DMS79 treated with DMSO at 0.1 percent for 48 hours (cell line): ENCODE measurements at regions not wholly inside any gene's neighbourhood (a gene's known extent, or its start where the extent isn't known, plus 50 kb on each side); places are given as distances from the start of the nearest gene placed in this dataset.

Experiments used
- DNase-seq: peaks from one replicate; lab custom pipeline; 2025; lab: John Stamatoyannopoulos, UW

DNA sequence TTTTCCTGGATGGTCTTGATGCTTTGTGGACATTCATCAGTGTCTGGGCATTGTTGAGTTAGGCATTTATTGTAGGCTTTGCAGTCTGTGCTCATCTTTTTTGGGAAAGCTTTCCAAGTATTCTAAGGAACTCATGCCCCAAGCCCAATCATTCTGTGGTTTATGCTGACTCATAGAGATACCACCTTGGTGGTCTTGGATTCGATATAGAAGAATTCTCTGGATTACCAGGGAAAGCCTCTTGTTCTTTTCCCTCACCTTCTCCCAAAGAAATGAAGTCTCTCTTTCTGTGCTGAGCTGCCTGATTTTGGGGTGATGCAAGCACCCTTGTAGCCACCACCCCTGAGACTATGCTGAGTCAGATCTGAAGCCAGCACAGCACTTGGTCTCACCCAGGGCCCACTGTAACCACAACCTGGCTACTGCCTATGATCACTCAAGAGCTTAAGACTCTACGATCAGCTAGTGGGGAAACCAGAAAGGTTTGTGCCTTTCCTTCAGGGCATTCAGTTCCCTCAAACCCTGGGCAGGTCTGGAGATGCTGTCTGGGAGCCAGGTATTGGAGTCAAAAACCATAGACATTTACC lies 422.6 kb downstream of the NUF2 start:
- DNase-seq, result no peak

- DNase-seq, result no peak
Observed at GRCh38 chr1:163745204-163745603, 423.4 kb downstream of the NUF2 start.

GRCh38 chr1:163747261-163747660 lies 425.5 kb downstream of the NUF2 start:
- no peak for DNase-seq

GRCh38 chr1:163747855-163748254 lies 426.1 kb downstream of the NUF2 start:
- DNase-seq, result no peak

GRCh38 chr1:163758977-163759670 lies 437.4 kb downstream of the NUF2 start:
- no peak for DNase-seq

GRCh38 chr1:163761898-163762297 lies 440.1 kb downstream of the NUF2 start:
- no peak for DNase-seq

DNA sequence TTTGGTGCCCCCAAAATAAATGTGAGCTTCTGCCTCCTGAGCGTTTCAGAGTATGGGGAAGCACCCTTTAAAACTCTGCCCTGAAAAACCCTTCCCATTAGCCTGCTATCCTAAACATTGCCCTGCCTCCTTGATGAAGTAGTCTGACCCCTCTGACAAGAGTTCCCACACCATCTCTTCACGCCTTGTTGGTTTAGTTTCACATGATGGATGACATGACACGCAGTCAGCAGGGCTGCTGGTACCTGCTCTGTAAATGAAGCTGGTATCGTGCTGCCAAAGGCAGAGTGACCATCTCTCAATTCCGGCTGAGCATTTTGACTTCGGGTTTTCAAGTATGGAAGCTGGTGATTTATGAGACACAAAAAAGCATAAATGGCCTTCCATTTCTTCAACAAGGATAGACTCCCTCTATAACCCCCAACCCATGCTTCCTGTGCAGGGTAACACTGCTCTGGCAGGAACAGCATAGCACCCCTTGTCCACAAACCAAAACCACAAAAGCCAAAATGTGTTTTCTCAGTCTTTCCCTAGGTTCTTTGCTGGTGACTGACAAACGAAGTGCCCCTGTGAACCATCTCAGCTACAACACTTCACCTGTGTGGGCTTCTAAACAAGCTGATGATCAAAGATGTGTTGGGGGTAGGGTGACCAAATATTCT lies 444.6 kb downstream of the NUF2 start:
- DNase-seq, result no peak

GRCh38 chr1:163768576-163768975 lies 446.8 kb downstream of the NUF2 start:
- no peak for DNase-seq

DNA sequence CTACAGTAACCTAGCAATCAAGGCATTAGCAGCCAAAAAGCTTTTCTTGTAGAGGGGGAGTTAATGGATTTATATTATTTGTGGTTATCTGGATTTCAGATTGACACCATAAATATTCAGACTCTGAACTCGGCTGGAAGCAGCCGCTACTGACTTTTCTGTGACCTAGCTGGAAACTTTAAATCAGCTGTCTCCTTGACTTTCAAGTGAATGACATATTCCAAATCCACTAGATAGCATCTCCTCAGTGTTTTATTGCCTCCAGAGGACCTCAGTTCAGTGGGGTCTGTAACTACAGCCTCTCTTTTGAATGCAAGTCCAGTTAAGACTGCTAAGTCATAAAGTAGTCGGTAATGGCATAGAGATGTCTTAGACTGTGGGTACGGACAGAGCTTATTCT lies 448.5 kb downstream of the NUF2 start:
- no peak for DNase-seq

- DNase-seq, result no peak
Observed at GRCh38 chr1:163771637-163772036, 449.9 kb downstream of the NUF2 start.

- DNase-seq, result no peak
Observed at GRCh38 chr1:163772246-163772645, 450.5 kb downstream of the NUF2 start.

GRCh38 chr1:163773396-163773795 lies 451.6 kb downstream of the NUF2 start:
- no peak for DNase-seq

- DNase-seq, result no peak
Observed at GRCh38 chr1:163774401-163774945, 452.7 kb downstream of the NUF2 start.

- no peak for DNase-seq
Observed at GRCh38 chr1:163774978-163775620, 453.3 kb downstream of the NUF2 start.

GRCh38 chr1:163777205-163777604 lies 455.5 kb downstream of the NUF2 start:
- DNase-seq, result no peak

GRCh38 chr1:163781146-163781545 lies 459.4 kb downstream of the NUF2 start:
- DNase-seq, result no peak

GRCh38 chr1:163785868-163786405 lies 464.2 kb downstream of the NUF2 start:
- no peak for DNase-seq

DNA sequence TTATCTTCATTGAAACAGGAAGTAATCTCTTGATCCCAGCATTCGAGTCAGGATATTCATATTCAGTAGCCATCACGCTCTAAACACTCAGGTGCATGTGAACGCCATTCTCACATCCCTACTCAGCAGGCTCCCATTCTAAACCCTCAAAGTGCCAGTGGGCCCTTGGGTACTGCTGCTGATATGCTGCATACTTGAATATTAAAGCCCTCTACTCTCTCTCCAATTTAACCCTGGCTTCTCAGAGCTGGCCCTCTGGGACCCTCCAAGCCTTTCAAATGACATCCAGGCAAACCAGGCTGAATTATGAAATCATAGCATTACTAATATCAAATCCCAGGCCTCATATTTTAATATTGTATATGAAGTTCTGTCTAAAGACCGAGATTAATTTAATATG lies 468.2 kb downstream of the NUF2 start:
- DNase-seq, result no peak

DNA sequence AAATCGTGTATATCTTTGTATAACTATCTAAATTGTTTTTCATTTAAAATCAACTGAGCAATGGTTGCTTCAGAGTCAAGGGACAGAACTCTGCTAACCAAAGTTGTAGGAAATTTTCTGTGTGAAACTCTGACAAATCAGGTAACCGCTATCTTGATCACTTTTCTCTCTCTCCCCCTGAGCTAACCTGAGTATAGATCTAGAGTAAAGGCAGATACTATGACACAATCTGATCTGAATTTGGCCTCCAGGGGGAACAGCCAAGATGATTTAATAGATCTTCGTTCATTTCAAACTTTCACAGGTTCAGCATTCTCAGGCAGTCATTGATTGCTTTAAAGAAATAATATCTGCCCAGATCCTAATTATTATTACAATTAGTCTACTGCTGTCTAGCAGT lies 472.8 kb downstream of the NUF2 start:
- DNase-seq, result no peak

GRCh38 chr1:163796394-163796821 lies 474.7 kb downstream of the NUF2 start:
- no peak for DNase-seq

DNA sequence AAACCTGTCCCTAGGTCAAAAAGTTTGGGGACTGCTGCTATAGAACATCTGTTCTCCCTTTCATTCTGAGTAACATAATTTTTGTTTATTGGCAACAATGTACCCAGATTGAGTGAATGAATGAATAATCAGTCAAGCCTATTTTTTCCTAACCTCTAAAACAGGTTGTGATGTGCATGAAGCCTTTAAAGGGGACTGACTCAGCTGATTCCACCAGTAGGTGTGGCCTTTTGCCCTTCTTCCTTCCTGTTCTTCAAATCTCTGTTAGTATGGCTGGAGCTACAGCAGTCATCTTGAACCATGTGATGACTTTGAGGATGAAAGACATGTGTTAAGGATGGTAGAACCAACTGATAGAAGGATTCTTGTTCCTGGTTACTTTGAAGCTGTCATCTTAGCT lies 476.1 kb downstream of the NUF2 start:
- DNase-seq, result no peak

DNA sequence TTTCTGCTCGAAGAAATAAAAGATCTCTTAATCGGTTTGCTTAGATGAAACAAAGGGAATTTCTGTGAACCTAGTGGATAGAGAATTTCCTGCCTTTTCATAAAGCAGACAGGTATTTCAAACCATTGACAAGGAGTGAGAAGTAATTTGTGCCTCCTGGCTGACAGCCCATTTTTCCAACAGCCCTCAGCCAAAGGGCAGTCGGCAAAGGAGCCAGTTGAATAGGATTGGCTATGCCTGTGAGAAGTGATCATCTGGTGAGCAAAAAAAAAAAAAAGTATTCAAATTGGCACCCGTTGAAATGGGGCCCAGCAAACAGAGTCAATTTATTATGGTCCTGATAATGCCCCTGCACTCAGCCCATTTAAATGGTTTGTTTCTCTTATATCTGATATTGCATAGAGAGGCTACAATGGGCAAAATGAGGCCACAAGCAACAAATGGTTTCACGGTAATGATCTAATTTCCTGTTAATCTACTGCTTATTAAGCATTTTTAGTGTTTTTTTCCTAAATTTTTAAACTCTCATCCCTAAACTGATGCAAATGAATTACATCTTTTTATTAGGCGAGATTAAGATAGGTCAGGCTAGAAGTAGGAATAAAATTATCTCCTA lies 477.5 kb downstream of the NUF2 start:
- no peak for DNase-seq
